GM19239 (cell line): ENCODE measurements at regions not wholly inside any gene's neighbourhood (a gene's known extent, or its start where the extent isn't known, plus 50 kb on each side); places are given as distances from the start of the nearest gene placed in this dataset.
"Not testable (repeated sequence)": the region's sequence is repeated elsewhere in the genome, so short reads cannot be mapped to it uniquely, and the experiment has no call there.

Experiments
- DNase-seq: peaks from one replicate; pipeline ENCODE4 v3.0.0; 2011; ENCODE audit warnings: low spot score; ENCODE audit not compliant: insufficient read length
- FAIRE-seq: peaks from 2 replicates; lab custom pipeline; 2011; peaks lifted over from hg19 to GRCh38; lab: Jason Lieb, UNC

DNA sequence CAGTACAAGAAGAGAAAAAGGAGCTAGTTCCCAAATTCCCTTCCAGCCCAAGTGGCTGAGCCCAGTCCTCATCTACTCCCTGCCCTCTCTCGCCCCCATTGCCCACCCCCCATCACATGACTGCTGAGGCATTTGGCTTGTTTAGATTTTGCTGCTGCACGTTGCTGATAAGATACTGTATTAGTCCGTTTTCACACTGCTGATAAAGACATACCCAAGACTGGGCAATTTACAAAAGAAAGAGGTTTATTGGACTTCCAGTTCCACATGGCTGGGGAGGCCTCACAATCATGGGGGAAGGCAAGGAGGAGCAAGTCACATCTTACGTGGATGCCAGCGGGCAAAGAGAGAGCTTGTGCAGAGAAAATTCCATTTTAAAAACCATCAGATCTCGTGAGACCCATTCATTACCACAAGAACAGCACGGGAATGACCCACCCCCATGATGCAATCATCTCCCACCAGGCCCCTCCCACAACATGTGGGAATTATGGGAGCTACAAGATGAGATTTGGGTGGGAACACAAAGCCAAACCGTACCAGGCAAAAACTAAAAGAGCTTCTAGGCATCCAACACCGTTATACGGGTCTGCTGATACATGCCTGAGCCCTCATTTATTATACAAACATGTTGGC, 243.4 kb downstream of the NUAK1 start:
- not testable (repeated sequence) for FAIRE-seq, DNase-seq

GRCh38 chr12:105897311-105897725, 241.4 kb downstream of the NUAK1 start:
- FAIRE-seq, result no peak

DNA sequence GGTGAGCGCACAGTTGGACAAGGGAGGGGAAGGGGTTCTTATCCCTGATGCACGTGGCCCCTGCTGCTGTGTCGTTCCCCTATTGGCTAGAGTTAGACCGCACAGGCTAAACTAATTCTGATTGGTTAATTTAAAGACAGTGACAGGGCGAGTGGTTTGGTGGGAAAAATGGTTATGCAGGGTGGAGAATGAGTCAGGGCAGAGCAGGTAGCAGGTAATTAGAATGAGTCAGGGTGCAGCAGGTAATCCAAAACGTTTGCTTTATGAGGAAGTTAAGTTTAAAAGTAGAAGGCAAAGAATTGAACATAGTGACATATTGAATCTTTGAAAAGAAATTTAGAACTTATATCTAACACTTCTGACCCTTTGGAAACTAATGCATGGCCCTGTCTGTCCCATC, 240.5 kb downstream of the NUAK1 start:
- not testable (repeated sequence) for FAIRE-seq, DNase-seq

More at GRCh38 chr12:105897311-105897725, 241.4 kb downstream of the NUAK1 start:
- DNase-seq, result no peak

DNA sequence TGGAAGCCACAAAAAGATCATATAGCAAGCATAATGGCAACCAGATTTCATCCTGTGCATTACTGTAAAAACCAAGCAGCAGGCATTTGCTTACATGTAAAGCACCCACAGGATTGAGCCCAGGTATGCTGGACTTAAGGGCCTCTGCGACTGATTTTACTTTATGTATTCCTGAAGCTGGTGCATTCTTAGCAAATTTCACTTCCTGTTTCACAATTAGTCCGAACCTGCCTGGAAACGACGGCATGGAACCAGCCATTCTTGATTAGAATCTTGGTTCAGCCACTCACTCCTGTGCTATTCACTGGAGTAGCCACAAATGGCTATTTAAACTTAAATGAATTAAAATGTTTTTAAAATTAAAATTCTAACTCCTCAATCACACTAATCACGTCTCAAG, 239.2 kb downstream of the NUAK1 start:
- DNase-seq (peak; percentile 2), FAIRE-seq (no peak)

DNA sequence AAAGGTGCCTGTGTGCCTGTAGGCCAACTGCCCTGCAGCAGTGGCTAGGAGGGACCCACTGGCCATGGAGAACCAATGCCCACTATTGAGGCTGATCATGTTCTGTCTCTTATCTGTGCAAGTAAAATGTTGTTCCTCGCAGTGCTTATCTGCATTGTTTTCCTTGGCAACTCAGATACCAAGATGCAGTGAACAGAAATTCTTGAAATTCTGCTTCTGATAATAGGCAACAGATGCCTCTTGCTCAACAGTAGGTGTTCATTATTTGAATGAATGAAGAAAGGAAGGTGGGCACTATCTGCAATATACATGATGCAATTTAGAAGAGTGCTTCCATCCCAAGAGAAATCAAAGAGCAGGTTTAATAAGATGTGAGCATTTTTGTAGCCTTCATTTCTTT, 232.2 kb downstream of the NUAK1 start:
- DNase-seq, result no peak
- FAIRE-seq, result no peak

DNA sequence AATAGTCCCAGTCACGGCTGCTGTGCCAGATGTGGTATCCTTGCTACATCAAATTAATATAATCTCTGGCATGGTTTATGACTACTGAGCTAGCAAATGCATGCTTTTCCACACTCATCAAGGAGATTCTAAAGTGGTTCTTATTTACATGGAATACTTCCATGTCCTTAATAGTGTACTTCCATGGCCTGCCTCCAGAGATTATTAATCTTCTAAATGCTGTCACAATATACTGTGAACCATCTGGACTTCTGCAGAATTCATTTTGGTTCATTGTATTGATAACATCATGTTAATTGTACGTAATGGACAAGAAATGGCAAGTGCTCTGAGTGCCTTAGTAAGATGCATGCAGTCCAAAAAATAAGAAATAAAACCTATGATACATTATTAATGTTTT, 230.8 kb downstream of the NUAK1 start:
- no peak for FAIRE-seq
- DNase-seq, result no peak

- FAIRE-seq (no peak), DNase-seq (no peak)
These were observed 228.7 kb downstream of the NUAK1 start for GRCh38 chr12:105910030-105910429.

DNA sequence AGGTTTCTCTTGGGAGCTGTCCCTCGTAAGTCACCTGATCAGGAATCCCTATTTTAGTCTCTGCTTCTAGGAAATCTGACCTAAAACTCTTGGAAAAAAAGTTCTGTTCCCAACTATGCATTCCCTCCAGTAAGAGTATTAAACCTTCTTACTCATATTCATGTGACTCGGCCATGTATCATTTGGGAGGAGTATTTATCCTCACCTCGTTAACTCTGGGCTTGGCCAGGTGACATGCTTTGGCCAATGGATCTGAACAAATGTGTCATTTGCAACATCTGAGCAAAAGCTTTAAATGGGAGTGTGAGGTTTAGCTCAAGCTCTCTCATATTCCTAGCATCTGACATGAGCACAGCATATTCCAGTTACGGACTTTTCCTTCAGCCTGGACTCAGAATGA, 226.8 kb downstream of the NUAK1 start:
- no peak for DNase-seq
- FAIRE-seq, result no peak

DNA sequence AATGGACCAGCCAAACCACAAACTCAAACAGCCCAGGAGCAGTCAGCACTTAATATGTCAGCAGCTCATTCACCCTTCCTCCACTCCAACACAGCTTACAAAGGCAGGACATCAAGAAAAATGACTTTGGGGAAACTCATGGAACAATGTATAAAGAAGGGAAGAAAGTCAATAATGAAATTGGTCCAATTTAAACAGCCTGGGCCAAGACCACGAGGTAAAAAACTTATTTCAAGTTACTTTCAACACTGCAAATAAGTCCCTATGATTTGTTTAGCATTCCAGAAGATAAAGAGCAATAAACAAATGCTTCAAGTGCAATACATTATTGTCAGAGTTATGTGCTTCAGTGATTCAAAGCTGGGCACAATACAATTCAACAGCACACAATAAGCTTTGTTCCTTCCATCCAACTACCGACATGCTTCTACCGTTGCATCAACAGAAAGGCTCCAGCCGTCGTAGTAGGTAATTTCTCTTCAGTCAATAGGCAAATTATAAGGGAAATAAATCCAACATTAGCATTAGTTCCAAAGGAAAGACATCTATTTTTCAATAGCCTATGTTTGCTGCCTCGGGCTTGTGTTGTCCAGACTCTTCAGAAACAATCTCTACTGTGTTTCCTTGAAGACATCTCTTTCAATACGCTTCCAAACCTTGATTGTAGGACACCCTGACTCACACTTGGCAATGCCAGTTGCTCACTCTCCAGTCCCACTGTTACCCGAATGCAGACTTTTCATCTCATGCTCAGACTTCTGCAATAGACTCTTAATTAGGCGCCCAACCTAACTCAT, 225.7 kb downstream of the NUAK1 start:
- DNase-seq (no peak), FAIRE-seq (no peak)

DNA sequence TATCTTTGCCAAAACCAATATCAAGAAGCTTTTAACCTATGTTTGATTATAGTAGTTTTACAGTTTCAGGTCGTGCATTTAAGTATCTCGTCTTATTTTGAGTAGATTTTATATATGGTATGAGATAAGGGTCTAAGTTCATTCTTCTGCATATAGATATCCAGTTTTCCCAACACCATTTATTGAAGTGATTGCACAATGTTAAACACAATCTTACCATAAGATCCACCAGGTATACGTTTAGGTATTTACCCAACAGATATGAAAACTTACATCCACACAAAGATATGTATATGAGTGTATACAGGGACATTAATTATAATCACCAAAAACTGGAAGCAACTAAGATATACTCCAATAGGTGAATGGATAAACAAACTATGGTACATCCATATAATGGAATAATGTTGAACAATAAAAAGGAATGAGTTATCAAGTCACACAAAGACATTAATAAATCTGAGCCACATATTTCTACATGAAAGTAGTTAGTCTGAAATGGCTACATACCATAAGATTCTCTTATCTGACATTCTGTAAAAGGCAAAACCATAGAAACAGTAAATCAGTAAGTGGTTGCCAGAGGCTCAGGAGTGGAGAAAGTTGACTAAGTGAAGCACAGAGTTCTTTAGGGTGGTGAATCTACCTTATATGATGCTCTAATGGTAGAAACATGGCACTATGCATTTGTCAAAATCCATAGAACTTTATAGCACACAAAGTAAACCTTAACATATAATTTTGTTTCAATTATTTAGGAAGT, 222.6 kb downstream of the NUAK1 start:
- DNase-seq (no peak), FAIRE-seq (no peak)

GRCh38 chr12:105916760-105917039, 222.1 kb downstream of the NUAK1 start:
- DNase-seq (no peak), FAIRE-seq (no peak)

GRCh38 chr12:105920161-105920684, 218.5 kb downstream of the NUAK1 start:
- FAIRE-seq (no peak), DNase-seq (no peak)

GRCh38 chr12:105921055-105921454, 217.7 kb downstream of the NUAK1 start:
- DNase-seq (no peak), FAIRE-seq (no peak)

DNA sequence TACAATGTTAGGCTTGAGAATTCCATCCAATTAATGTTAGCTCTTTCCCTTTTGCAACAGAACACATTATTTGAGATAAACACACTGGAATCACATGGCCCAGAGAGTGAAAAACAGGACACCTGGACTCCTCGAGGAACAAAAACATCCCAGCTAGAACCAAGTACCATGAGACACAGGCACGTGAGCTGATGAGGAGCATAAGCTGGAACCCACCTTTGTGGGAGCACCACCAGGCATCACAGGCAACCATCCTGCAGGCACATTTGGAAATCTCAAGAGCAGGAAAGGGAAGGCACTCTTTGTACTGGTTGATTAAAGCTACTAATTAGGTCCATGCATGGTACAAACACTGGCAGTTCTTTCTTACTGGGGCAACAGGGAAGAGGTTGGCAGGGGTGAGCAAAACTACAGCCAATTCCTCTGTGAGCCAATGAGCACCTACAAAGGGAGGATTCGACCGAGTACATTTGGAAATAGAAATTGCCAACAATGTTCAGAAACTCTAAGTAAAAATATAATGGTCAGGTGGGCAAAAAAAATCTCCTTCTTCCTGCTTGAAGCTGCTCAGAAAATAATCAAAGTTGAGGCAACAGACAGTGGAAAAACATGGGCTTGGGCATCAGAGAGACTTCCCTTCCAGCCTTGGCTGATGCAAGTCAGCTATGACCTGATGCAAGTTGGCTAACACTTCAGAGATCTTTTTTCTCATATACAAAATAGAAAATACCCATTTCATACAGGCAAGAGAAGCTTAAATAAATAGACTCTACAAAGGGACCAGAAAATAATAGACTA, 216.7 kb downstream of the NUAK1 start:
- DNase-seq, result no peak
- FAIRE-seq, result no peak

- FAIRE-seq (no peak), DNase-seq (no peak)
These were observed 216.1 kb downstream of the NUAK1 start for GRCh38 chr12:105922670-105923102.

GRCh38 chr12:105924526-105925208, 214.1 kb downstream of the NUAK1 start:
- FAIRE-seq, result no peak
- no peak for DNase-seq

- no peak for FAIRE-seq
These were observed 211.2 kb downstream of the NUAK1 start for GRCh38 chr12:105927564-105927963.

DNA sequence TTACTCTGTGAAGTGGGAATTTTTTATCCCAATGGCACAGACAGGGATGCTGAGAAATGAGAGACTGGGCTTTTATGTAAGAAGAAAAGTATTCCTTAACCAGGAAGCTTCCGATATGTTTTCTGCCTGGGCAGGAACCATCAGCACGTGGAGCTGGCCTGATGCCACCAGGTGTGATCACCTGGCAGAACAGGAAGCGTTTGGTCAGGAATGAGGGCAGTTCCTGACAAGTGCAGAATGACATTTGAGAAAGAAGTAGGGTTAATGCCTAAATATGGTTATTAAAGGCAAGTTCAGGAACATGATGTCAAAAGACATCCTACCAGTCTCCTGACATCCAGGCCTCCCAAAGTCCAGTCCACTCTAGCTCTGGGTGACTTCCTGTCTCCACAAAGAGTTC, 210.3 kb downstream of the NUAK1 start:
- DNase-seq, result no peak
- no peak for FAIRE-seq

More at GRCh38 chr12:105927564-105927963, 211.2 kb downstream of the NUAK1 start:
- no peak for DNase-seq

GRCh38 chr12:105929192-105929591, 209.6 kb downstream of the NUAK1 start:
- FAIRE-seq, result no peak

More at GRCh38 chr12:105929192-105929591, 209.6 kb downstream of the NUAK1 start:
- no peak for DNase-seq
